Cardiac muscle cell (in vitro differentiated cells and primary cell): ENCODE measurements at regions not wholly inside any gene's neighbourhood (a gene's known extent, or its start where the extent isn't known, plus 50 kb on each side); places are given as distances from the start of the nearest gene placed in this dataset.

Source experiments
- DNase-seq, 2 donors: peaks; one replicate each; pipeline versions ENCODE4 v3.0.0 to v3.0.0-alpha.2; 2010 to 2017; ENCODE audit warnings: low read depth in 1 of 2, low spot score in 1 of 2
- H3K27ac ChIP-seq: fragments of 200-600 bp; sonication (generic); 2 replicates; pipeline ENCODE4 v1.5.1; 2016
- H3K27me3 ChIP-seq: fragments of 200-600 bp; sonication (generic); 2 replicates; pipeline ENCODE4 v1.6.0; 2016; ENCODE audit warnings: control low read depth
- H3K36me3 ChIP-seq: fragments of 200-600 bp; sonication (generic); 2 replicates; pipeline ENCODE4 v1.5.1; 2016; ENCODE audit warnings: control low read depth
- H3K4me1 ChIP-seq: fragments of 200-600 bp; sonication (generic); 2 replicates; pipeline ENCODE4 v1.8.1; 2017; ENCODE audit warnings: low read depth, mild to moderate bottlenecking, mixed run types
- H3K4me3 ChIP-seq: fragments of 200-600 bp; sonication (generic); 2 replicates; pipeline ENCODE4 v1.5.1; 2016; ENCODE audit warnings: mild to moderate bottlenecking
- H3K9me3 ChIP-seq: fragments of 200-600 bp; sonication (generic); 2 replicates; pipeline ENCODE4 v1.5.1; 2017; ENCODE audit warnings: low read depth, mild to moderate bottlenecking, control low read depth
- CTCF ChIP-seq: IDR thresholded peaks from 2 replicates; pipeline ENCODE4 v1.5.1; 2012; ENCODE audit warnings: low read depth, mild to moderate bottlenecking, low read length

- Histone ChIP-seq H3K27me3 (no peaks in the 10 kb centered on the region), H3K4me3 (no peak overlapping the region), H3K27ac (no peak overlapping the region), H3K36me3 (no peaks in the 10 kb centered on the region), H3K4me1 (no peaks in the 10 kb centered on the region), H3K9me3 (peaks cover 3% of the 10 kb centered on the region)
- DNase-seq = no peak
- no peak for TF ChIP-seq CTCF
These were observed 75.8 kb upstream of the TSPAN2 start for GRCh38 chr1:115164940-115165705.

- no peaks in the 10 kb centered on the region for H3K36me3 ChIP-seq
- H3K4me1 ChIP-seq = no peaks in the 10 kb centered on the region
- no peak for TF ChIP-seq CTCF
- no peak for DNase-seq
- no peak overlapping the region for H3K27ac ChIP-seq
- no peak overlapping the region for H3K4me3 ChIP-seq
- H3K27me3 ChIP-seq = no peaks in the 10 kb centered on the region
- peaks cover 3% of the 10 kb centered on the region for H3K9me3 ChIP-seq
These were observed 75.2 kb upstream of the TSPAN2 start for GRCh38 chr1:115164484-115164883.

- Histone ChIP-seq H3K27ac (no peak overlapping the region), H3K9me3 (peaks cover 3% of the 10 kb centered on the region), H3K4me1 (no peaks in the 10 kb centered on the region), H3K27me3 (no peaks in the 10 kb centered on the region), H3K4me3 (no peak overlapping the region), H3K36me3 (no peaks in the 10 kb centered on the region)
- no peak for DNase-seq
- no peak for TF ChIP-seq CTCF
These were observed 71.4 kb upstream of the TSPAN2 start for GRCh38 chr1:115160728-115161127.

GRCh38 chr1:115159958-115160357 lies 70.7 kb upstream of the TSPAN2 start:
- TF ChIP-seq CTCF = no peak
- Histone ChIP-seq H3K36me3 (no peaks in the 10 kb centered on the region), H3K9me3 (peaks cover 3% of the 10 kb centered on the region), H3K4me1 (no peaks in the 10 kb centered on the region), H3K27ac (no peak overlapping the region), H3K27me3 (no peaks in the 10 kb centered on the region), H3K4me3 (no peak overlapping the region)
- no peak for DNase-seq

GRCh38 chr1:115158181-115158580 lies 68.9 kb upstream of the TSPAN2 start:
- Histone ChIP-seq H3K9me3 (peaks cover 3% of the 10 kb centered on the region), H3K36me3 (no peaks in the 10 kb centered on the region), H3K4me1 (no peaks in the 10 kb centered on the region), H3K27ac (no peak overlapping the region), H3K27me3 (no peaks in the 10 kb centered on the region), H3K4me3 (no peak overlapping the region)
- peak in 1 of 2 donors; percentile 55 for DNase-seq
- TF ChIP-seq CTCF = no peak
